Mesodermal cell (in vitro differentiated cells): ENCODE measurements at regions not wholly inside any gene's neighbourhood (a gene's known extent, or its start where the extent isn't known, plus 50 kb on each side); places are given as distances from the start of the nearest gene placed in this dataset.

Source experiments
- H3K27ac ChIP-seq: 2 replicates; pipeline ENCODE4 v1.7.0; 2013; ENCODE audit warnings: mild to moderate bottlenecking, low read depth, low read length, moderate library complexity; ENCODE audit not compliant: severe bottlenecking
- H3K36me3 ChIP-seq: 2 replicates; pipeline ENCODE4 v1.7.1; 2013; ENCODE audit warnings: mild to moderate bottlenecking, low read length, moderate library complexity; ENCODE audit not compliant: control insufficient read depth, insufficient read depth
- H3K4me1 ChIP-seq: one replicate; pipeline ENCODE4 v1.7.1; 2013; ENCODE audit warnings: mild to moderate bottlenecking, low read length; ENCODE audit not compliant: insufficient read depth, control insufficient read depth, poor library complexity, severe bottlenecking
- H3K4me3 ChIP-seq: 2 replicates; pipeline ENCODE4 v1.7.0; 2013; ENCODE audit warnings: low read length, control low read depth, mild to moderate bottlenecking; ENCODE audit not compliant: insufficient read depth, poor library complexity, severe bottlenecking; ENCODE audit errors: extremely low read depth
- H3K9me3 ChIP-seq: 2 replicates; pipeline ENCODE4 v1.7.1; 2013; ENCODE audit warnings: mild to moderate bottlenecking, low read length, moderate library complexity; ENCODE audit not compliant: control insufficient read depth
- WGBS, 2 experiments: methylation state at CpG; one replicate each; pipeline ENCODE4 v1.1.5; 2013; ENCODE audit warnings: missing lambda C conversion rate in 2 of 2; ENCODE audit not compliant: insufficient coverage in 2 of 2; 5-methylcytosine and 5-hydroxymethylcytosine counted together

DNA sequence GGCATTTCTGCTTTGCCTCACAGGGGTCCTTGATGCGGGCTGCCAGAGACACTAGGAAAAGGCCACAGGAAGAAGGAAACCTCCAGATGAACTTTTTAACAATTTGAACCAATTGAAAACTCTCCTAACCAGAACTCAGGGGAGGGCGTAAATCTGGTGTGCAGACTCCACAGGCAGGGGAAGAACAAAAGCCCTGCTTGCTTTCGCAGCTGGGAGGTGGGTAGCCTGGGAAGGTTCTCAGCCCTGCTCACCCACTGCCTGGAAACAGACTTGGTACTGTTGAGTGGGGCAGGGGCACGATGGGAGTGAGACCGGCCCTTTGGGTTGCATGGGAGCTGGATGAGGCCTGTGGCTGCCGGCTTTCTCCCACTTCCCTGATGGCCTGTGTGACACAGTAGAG, 237.8 kb upstream of the TLE4 start:
- H3K4me1 ChIP-seq: no peaks in the 10 kb centered on the region
- no peak overlapping the region for H3K4me3 ChIP-seq
- H3K27ac ChIP-seq: no peak overlapping the region
- H3K9me3 ChIP-seq: no peaks in the 10 kb centered on the region
- 89 to 93% methylated on average over 2 to 4 of the region's 6 CpGs for WGBS, 2 experiments
- H3K36me3 ChIP-seq: no peaks in the 10 kb centered on the region

DNA sequence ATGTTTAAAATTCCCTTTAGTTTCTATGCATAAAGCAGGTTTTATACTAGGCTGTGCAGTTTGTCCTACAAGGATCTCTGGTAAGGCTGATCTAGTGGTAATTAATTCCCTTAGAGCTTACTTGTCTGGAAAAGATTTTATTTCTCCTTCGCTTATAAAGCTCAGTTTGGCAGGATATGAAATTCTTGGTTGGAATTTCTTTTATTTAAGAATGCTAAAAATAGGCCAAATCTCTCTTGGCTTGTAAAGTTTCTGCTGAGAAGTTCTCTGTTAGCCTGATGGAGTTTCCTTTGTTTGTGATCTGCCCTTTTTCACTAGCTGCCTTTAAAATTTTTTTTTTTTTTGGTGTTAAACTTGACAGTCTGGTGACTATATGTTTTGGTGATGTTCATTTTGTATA, 237.1 kb upstream of the TLE4 start:
- no CpG with 5 or more reads among the region's 1 CpG for whole genome bisulfite sequencing, 2 experiments
- H3K9me3 ChIP-seq: no peaks in the 10 kb centered on the region
- H3K4me3 ChIP-seq: no peak overlapping the region
- H3K4me1 ChIP-seq: no peaks in the 10 kb centered on the region
- no peak overlapping the region for H3K27ac ChIP-seq
- no peaks in the 10 kb centered on the region for H3K36me3 ChIP-seq

DNA sequence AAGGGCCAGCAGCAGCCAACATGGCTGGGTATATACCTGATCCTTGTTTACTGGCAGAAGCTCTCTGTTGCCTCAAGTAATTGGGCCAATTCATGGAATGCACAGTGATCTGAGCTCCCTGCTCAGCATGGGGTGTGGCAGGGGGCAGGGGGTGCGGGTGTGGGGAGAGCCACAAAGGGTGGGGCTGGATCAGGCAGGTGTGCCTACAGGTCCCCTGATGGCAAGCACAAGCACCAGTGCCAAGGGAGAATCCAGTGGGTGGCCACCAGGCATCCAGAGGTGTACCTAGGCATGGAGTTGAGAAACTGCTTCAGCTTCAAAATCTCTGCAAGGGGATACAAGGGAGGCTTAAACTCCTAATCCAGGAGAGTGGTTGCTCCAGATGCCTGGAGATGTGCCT, 235.8 kb upstream of the TLE4 start:
- Histone ChIP-seq H3K4me1 (no peaks in the 10 kb centered on the region), H3K27ac (no peak overlapping the region), H3K36me3 (no peaks in the 10 kb centered on the region), H3K4me3 (no peak overlapping the region), H3K9me3 (no peaks in the 10 kb centered on the region)
- WGBS, 2 experiments: 91 to 100% methylated on average over 1 of the region's 1 CpG

DNA sequence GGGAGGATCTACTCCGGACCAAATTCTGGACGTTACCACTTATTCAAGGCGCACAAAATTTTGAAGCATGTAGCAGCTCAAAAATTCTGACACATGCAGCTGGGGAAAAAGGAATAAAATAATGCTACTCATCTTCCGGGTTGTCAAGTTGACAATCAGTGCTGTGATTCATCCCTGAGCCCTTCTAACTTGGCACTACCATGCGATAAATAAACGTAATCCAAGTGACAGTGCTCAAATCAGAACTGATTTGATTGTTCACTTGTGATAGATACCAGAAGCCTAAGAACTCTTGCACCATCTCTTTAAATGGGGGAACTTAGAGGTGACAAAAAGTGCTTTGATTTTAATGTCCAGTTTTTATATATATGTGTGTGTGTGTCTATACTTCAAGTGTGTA, 230.2 kb upstream of the TLE4 start:
- Histone ChIP-seq H3K27ac (no peak overlapping the region), H3K4me3 (no peak overlapping the region), H3K36me3 (no peaks in the 10 kb centered on the region), H3K4me1 (no peaks in the 10 kb centered on the region), H3K9me3 (no peaks in the 10 kb centered on the region)
- WGBS, 2 experiments: 85 to 86% methylated on average over 5 to 6 of the region's 6 CpGs

DNA sequence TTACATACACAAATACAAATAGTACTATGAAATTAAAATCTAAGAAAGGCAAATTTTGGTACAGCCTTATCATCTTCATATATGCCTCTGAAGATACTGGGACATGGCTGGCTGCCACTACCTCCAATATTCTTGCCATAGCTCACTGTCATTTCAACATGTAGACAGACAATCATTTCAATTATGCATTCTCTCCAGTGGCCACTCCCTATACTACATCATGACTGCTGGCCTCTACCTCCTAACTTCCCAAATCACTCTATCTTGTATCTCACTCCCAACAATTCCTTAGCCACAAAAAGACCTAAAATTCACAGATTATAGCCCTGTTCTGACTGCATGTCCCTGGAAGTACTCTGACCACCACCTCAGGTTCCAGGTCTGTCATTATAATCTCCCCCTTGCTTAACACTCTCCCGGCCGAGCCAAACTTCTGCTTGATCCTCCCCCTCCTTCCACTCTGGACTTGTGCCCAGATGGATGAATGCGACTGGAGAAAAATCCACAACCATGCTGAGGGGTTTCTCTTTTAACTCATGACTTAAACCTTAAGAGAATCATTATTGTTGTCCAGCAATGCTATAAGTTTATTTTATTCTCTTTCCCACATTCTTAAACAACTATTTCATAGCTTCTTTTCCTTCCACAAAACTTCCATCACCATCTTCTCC, 225.3 kb upstream of the TLE4 start:
- Histone ChIP-seq H3K4me1 (peaks cover 7% of the 10 kb centered on the region), H3K9me3 (no peaks in the 10 kb centered on the region), H3K36me3 (no peaks in the 10 kb centered on the region), H3K27ac (no peak overlapping the region), H3K4me3 (no peak overlapping the region)
- WGBS, 2 experiments: 60% methylated on average over 3 of the region's 3 CpGs; no CpG with 5 or more reads in 1 of the 2 experiments

DNA sequence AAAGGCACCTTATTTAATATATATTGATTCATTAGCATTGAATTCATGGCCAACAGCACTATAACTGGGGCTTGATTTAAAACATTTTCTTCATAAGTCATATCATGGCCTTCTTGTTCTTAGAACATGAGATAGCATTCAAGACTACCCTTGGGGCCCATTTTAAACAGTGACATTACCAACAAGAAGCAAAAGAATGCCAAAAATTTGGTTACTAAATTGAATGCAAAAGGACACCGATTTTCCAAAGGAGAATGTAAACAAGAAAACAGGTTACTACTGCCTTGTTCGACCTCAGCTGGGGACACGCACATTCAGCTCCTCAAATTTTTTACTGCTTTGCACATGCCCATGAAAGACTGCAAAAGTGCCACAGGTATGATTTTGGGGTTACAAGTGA, 219.4 kb upstream of the TLE4 start:
- WGBS, 2 experiments: 46% methylated on average over 3 of the region's 3 CpGs; no CpG with 5 or more reads in 1 of the 2 experiments
- Histone ChIP-seq H3K9me3 (no peaks in the 10 kb centered on the region), H3K4me1 (peaks cover 21% of the 10 kb centered on the region), H3K36me3 (no peaks in the 10 kb centered on the region), H3K27ac (no peak overlapping the region), H3K4me3 (no peak overlapping the region)

DNA sequence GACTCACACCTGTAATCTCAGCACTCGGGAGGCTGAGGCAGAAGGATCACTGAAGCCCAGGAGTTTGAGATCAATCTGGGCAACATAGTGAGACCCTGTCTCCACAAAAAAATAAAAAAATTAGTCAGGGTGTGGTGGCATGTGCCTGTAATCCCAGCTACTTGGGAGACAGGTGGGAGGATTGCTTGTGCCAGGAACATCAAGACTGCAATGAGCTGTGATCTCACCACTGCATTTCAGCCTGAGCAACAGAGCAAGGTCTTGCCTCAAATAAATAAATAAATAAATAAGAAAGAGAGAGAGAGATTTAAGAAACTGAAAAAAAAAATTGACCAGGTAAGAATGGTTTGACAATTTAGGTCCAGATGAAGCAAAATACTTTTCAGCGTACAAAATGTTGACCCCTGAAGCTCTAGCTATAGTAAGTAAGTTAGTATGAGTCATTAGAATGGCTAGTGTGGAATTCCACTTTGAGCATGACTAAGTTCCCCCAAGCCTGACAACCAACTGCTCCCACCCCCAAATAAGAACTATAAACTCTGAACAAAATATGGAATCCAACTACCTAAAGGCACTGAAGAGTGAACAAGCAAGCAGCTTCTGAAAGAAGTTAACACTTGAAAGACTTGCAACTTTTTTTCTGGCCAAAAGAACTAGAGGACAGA, 217.8 kb upstream of the TLE4 start:
- no peak overlapping the region for H3K27ac ChIP-seq
- 91 to 100% methylated on average over 1 of the region's 2 CpGs for WGBS, 2 experiments
- H3K9me3 ChIP-seq: no peaks in the 10 kb centered on the region
- no peaks in the 10 kb centered on the region for H3K36me3 ChIP-seq
- no peak overlapping the region for H3K4me3 ChIP-seq
- peaks cover 14% of the 10 kb centered on the region for H3K4me1 ChIP-seq

DNA sequence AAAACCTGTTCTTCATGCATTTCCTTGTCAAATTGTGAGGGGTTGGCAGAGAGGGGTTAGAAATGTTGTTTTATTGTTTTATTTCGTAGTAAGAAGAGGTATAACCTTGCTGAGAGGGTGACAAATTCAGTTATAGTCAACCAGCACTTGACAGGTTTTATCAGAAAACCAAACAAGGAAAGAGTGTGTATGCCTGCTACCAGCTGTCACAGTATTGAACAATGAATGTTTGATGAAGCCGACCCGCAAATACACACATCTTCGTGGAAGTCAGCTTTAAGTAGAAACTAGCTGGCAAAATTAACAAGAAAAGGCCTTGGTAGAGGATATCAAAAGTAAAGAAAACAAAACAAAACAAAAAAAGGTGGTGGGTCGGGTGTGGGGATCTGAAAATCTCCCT, 214.6 kb upstream of the TLE4 start:
- H3K36me3 ChIP-seq: no peaks in the 10 kb centered on the region
- WGBS, 2 experiments: 91 to 96% methylated on average over 4 to 5 of the region's 5 CpGs
- peaks cover 19% of the 10 kb centered on the region for H3K4me1 ChIP-seq
- H3K27ac ChIP-seq: no peak overlapping the region
- H3K4me3 ChIP-seq: no peak overlapping the region
- no peaks in the 10 kb centered on the region for H3K9me3 ChIP-seq

DNA sequence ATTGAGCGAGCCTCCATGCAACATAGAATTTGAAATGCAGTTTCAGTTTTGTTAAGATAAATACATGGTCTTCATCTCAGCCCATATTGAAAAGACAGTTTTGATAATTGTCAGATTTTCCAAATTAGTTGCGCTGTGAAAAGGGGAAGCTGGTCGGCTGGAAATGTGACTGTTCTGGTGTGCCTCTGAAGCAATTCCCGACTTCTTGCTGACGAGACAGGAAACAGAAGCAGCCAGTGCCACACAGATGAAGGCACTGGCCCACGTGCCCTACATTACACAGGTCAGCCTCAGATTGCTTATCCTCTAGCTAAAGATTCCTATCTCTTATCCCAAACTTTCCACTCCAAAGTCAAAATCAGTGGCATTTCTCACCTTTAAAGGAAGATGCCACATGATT, 214.1 kb upstream of the TLE4 start:
- Histone ChIP-seq H3K4me3 (no peak overlapping the region), H3K36me3 (no peaks in the 10 kb centered on the region), H3K9me3 (no peaks in the 10 kb centered on the region), H3K27ac (no peak overlapping the region), H3K4me1 (peaks cover 14% of the 10 kb centered on the region)
- 83 to 90% methylated on average over 5 of the region's 6 CpGs for WGBS, 2 experiments

DNA sequence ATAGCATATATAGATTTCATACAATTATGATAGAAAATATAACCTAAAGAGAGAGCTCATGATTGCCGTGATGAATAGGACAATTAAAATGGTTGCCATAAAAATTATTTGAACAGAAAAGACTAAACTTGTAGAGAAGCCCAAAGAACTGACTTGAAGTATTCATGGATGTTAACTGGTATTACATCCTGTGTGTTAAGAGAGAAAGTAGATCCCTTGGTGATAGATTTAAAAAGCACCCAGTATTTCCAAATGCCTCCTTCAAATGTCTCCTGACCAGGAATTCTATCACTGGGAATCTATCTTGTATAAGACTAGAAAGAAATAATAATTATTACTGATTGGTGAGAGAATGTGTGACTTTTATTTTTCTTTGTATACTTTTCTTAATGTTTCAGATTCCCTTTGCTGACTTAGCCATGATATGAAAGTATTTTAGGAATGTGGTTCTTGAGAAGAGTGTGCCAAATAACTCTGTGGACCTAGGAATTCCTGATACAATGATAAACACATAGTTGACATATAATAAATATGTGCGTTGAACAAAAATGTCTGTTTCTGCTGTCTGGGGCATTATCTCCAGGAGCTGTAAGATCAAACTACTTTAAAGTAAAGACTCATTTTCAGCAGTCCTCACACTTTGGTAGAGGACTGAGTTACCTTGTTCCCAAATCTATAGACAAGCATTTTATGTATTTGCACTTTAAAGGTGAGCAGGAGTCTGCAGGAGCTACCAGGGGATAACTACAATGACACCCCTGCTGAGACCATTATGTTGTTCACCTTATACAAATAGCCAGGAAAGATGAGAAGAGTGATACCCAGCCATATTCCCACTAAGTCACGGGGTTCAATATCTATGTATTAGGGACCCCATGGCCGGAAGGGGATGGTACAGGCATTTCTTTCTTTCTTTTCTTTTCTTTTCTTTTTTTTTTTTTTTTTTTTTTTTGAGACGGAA, 211.1 kb upstream of the TLE4 start:
- H3K27ac ChIP-seq: no peak overlapping the region
- no peaks in the 10 kb centered on the region for H3K36me3 ChIP-seq
- H3K9me3 ChIP-seq: no peaks in the 10 kb centered on the region
- 33 to 100% methylated on average over 1 of the region's 5 CpGs for WGBS, 2 experiments
- peaks cover 9% of the 10 kb centered on the region for H3K4me1 ChIP-seq
- no peak overlapping the region for H3K4me3 ChIP-seq
